Left forelimb (tissue), 1 donor: ENCODE measurements at regions not wholly inside any gene's neighbourhood (a gene's known extent, or its start where the extent isn't known, plus 50 kb on each side); places are given as distances from the start of the nearest gene placed in this dataset.

Experiments
- DNase-seq: peaks from one replicate; pipeline ENCODE4 v3.0.0-alpha.2; 2018; ENCODE audit warnings: low spot score

DNA sequence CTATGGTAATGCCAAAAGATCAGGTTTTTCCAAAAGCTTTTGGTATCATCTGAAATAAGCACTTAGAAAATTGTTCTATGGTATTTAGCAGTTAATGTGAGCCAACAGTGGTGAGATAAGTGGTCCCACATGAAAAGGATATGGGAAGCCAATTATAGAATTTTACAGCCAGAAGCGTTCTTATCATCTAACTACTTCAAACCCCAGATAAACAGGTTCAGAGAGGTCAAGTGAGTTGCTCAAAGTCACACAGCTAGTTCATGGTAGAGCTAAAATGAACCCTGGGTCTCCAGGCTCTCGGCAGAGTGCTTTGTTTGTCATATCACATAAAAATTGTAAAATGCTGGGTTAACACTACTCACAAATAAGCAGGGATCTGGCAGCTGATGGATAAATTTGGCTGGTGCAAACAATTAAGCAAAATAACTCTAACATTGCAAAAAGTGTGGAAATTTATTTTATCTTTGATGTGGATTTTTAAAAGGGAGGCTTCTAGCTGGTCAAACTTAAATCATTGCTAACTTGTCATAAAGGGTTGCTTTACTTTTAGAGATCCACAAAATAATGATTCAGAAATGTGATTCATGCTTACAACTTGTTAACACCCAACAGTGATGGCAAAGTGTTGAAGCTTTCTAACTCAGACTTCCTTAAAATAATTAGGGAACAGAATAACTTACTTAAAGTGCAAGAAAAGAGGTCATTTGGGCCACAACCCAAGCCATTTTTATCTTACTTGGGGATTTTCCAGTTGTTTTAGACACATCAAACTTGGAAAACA lies 202.8 kb upstream of the TBC1D5 start:
- no peak for DNase-seq

DNA sequence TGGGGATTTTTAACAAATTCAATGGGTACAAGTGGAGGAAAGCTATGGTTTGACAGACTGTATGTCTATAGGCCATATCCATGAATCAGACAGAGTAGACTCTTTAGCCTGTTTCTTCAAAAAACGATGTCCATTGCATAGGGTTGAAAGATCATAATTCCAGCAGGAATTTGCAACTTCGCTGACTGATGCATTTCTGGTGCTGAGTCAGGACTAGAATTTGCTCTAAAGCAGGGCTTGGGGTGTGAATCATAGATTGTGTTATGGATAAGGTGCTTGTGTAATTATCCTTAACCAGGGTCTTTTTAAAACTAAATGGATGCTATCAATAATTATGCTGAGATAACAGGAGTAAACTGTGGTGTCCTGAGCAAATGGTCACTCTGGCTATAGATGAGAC lies 200.4 kb upstream of the TBC1D5 start:
- DNase-seq = no peak

DNA sequence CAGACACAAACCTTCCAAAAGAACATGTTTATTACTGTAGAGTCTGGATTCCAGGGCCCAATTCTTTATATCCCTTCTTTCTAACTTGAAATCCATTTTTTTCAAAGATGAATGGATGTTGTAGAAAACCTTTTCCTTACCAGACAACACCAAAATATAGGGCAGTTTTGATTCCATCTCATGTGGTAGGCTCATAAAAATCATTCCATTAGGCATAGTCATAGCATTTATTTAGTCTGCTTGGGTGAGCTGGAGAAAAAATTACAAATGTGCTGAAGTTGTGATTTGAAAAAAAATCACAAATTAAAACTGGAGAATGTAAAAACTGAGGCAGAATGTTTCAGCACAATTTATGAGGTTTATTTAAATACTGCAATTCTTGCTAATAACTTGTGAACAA lies 199.3 kb upstream of the TBC1D5 start:
- DNase-seq = no peak

DNA sequence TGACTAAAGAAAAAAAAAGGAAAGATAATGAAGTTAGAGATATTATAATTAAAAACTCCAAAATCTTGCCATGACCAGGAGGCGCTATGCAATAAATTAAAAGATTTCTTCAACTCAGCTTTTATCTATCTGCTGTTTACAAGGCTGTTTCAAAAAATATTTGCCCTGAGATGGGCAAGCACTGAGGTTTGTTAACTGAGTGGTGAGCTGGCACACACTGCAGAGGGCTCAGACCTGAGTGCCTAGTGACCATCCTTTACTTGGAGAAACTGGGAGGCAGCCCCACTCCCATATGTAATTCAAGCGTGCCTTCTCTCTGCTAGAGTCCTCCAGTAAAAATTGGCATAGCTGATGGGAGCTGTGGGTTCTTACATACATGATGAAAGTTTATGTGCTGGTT lies 198.7 kb upstream of the TBC1D5 start:
- DNase-seq = no peak

DNA sequence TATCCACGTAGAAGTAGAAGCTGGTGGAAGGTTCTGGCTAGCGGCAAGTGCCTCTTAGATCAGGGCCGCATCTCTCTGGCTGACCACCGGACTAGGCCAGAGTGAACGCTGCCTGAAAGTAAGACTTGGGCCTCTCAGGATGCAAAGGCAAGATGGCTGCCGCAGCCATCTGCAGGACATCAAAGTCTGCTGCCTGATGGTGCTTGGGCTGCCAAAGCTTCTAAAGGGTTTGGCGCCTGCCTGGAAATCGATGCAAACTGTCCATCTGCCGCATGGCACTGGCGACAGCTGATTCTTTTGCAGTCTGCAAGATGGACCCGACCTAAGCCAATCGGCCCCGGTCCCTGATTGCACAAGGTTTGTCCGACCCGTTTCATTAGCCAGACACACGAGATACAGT lies 196.7 kb upstream of the TBC1D5 start:
- no peak for DNase-seq

DNA sequence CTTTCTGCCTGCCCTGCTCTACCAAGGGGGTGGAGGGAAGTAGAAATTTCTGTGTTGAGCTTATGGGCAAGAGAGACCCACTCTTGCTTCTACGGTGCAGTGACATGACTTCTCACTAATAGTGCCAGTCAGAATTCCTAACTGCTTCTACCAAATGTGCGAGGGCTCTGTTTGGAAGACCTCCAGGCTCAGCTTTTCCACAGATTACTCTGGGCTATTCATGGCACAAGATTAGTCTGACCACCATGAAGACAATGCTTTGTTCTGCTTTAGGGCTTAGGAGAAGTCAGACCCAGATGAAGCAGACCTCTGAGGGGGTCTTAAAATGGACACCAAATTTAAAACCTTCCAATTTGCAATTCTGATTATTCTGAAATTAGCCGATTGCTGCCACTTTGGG lies 195.9 kb upstream of the TBC1D5 start:
- DNase-seq = no peak

DNA sequence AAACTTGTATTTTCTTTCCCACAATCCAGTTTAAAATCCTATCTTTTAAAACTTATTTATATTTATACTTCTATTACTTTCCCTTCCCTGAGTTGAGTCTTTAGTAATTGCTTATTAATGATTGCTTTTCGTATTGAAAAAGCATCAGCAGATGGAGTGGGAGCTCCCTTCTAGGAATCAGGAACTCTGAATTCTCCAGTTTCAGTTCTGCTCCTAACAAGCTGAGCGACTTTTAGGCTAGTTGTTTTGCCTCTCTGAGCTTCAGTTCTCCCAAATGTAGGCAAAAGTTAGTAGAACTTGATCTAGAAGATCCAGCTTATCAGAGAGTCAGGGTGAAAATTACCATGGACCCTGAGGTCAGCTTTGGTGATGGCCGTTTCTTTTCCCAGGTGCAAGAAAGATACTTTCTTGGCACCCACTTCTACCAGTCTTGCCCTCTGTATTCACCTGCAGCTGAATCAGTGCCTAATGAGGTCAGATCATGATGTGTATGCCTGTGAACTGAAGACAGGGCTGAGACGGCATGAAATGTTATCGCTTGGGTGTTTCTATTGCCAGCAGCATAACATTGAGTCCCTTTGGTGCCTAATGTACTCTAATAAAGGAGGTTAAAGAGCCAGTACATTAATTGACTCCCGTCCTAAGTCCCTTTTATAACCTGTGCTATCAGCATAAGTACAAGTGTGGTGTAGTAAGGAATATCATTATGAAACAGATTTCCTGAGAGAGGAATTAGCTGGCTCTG lies 194.5 kb upstream of the TBC1D5 start:
- DNase-seq = no peak

DNA sequence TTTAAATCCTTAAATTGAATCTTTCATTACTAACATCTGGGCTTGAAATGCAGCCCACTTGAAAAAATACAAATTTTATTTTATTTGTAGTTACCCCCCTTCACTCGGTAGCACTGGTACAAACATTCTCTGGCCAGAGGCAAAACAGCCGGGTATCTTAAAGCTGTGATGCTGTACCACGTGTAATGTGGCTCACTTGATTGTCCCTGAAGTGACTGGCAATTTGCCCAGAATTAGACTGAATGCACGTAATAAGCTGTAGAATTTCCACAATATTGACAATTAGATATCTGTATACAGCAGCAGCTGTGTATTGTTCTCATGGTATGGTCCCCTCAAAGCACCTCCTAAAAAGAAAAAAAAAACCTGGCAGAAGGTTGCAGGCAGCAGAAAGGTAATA lies 192.8 kb upstream of the TBC1D5 start:
- no peak for DNase-seq

DNA sequence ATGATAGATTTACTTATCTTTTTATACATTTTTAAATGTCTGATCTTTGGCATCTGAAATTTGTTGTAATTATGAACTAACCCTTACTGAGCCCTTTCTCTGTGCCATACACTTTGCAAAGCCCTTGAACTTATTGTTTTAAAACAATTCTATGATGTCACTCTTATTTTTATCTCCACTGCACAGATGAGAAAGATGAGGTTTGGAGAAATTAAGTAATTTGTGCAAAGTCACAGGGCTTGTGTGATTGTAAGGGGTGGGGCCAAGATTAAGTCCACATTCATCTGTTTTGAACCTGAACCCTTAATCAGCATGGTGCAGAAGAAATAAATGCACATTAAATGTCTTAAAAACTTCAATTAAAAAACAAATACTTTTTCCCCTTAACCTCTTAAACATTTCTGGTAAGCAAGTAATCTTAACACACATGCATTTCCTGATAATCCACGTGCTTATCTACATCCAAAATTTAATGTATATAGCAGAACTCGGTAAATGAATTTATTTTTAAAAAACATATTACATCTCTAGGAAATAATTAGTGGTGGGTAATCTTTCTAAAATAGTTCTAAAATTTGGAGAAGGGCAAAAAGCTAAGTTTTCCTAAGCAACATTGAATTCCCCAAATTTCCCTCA lies 189.8 kb upstream of the TBC1D5 start:
- no peak for DNase-seq

DNA sequence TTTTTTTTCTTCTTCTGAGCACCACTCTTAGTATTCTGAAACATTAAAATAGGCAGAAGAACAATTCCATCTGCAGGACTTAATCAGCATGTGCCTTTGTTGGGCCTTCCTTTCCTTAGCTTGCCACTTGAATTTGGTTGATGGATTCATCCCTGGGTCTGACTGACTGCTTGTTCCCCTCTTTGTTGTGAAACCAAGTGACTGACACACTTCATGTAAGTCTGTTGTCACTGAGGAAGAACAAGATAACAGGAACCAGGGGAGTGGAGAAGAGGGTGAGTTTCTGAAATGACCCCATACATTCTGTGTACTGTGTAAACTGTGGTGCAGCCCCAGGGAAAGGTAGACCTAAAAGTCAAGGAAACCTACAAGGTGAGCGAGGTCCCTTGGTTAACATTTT lies 188.7 kb upstream of the TBC1D5 start:
- DNase-seq = no peak

DNA sequence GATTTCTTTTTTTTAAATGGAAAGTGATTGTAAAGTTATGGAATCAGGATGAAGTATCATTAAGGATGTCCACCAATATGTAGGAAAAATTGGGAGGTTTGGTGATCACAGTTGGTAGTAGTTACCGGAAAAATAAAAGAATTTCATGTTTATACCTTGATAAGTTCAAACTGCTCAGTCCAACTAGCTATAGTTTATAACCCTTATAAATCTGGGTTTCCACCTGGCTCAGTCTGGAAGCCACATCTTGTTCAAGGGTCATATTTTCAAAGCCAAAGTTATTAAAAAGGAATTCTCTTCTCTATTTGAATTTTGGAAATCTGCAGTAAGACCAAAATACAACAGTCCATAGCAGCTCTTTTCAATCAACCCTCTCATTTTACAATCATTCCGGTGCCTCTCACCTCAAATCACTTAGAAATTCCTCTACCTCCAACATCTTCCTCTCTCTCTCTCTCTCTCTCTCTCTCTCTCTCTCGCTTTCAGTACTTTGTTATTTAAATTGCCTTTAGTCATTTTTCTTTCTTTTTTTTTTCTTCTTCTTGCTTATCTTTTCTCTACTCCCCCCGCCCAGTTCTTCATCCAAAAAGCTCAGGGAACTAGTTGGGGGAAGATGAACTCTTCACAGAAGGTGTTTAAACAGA lies 186.2 kb upstream of the TBC1D5 start:
- no peak for DNase-seq

DNA sequence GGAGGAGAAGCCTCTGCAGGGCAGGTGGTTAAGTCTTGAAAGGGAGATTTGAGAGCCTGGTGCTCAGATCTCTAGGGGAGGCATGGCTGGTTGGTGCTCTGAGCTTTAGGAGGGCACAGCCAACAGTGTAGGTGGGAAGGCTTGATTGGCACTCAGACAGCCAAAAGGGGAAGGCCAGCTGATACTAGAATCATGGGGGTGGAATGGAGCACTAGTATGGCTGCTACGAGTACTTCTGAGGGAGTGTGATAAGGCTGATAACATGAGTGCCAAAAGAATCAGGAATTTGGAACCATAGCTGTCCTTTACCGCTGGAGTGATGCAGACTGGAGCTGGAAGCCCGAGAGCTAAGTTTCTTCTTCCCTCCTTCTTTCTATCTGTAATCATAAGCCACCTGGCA lies 184.6 kb upstream of the TBC1D5 start:
- DNase-seq = no peak

DNA sequence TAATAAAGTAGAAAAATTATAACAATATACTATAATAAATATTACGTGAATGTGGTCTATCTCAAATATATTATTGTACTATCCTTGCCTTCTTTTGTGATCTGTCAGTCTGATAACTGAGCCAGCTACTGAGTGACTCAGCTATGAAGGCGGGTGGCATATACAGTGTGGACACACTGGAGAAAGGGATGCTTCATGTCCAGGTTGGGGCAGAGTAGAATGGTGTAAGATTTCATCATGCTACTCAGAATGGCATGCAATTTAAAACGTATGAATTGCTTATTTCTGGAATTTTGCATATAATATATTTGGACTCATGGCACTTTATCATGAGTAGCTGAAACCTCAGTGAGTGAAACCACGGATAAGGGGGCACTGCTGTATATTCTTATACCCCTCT lies 172.9 kb upstream of the TBC1D5 start:
- DNase-seq = no peak

DNA sequence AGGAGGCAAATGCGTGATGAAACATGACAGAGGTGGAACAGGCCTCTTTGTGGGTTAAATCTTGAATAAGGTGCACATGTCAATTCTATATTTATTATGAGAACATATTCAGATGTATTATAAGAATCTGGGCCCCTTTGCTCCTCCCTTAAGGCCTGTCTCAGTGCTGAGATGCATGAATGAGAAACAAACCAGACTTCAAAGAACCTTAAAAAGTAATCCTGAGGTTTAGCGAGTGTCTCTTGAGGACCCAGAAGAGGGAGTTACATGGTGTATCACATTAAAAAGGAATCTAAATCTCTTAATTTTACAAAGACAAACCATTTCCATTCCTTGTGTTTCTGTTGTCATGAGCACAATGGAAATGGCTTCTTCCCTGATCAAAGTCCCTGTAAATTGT lies 170.9 kb upstream of the TBC1D5 start:
- no peak for DNase-seq

DNA sequence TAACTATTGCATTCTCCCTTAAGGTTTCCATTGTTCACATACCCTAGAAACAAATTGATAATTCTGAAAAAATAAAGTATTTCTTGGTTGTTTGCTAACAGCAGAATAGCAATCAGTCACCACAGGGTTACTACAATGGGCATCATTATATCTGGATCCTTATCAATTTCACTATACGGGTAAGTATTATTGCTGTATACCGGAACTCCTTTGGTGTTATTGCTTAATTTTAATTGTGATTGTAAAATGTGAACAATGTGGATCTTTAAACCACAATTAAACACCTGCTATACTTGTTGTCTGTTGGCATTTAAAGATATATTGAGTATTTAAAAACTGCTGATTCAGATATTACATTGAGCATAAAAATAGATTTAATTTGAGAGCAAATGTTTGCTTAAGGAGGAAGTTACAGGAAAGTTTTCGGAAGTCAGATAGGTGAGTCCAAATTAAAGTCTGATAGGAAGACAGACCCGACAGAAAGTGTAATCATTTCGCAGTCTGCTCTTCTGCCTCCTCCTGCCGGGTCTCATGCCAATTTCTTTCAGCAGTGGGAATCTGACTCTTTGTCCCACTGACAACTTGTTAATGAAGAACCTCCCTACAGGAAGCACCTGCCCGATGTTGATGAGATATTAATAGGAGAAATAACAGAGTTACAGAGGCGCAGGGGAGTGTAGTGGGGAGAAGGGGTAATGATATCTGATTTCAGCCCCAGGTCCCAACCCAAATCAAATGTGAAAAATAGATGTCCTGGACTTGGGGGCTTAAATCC lies 169.7 kb upstream of the TBC1D5 start:
- DNase-seq = no peak

DNA sequence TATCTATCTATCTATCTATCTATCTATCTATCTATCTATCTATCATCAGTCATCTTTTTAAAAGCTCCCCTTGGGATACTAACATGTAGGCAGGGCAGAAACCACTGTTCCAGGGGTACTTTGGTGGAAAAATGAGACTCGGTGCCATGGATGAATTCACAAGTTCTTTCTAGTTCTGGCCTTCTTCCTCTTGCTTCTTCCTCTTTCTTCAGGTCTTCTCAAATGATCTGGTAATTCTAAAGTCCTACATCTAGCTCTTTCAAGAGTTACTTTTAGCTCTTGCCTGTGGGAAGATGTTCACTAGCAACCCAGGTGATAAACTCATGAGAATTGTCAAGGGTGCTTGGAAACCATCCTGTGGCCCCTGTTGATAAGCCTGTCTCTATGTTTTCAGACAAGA lies 168.5 kb upstream of the TBC1D5 start:
- no peak for DNase-seq

DNA sequence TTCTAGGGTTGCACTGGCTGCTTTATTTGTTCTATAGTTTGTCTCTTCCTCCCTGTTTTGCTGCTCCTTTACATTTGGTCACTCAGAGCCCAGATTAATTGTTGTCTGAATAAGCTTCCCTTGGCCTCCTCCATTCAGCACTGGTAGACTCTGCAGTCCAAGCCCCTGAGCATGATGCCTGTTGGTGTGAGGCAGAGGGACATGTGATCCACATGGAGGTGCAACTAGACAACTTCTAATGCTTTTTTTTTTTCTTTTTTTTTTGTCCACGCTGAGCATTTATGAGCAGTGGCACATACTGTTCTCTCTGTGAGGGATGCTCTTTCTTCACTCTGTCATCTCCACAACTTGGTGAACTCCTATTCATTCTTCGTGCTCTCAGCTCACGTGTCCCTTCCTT lies 167.3 kb upstream of the TBC1D5 start:
- no peak for DNase-seq

DNA sequence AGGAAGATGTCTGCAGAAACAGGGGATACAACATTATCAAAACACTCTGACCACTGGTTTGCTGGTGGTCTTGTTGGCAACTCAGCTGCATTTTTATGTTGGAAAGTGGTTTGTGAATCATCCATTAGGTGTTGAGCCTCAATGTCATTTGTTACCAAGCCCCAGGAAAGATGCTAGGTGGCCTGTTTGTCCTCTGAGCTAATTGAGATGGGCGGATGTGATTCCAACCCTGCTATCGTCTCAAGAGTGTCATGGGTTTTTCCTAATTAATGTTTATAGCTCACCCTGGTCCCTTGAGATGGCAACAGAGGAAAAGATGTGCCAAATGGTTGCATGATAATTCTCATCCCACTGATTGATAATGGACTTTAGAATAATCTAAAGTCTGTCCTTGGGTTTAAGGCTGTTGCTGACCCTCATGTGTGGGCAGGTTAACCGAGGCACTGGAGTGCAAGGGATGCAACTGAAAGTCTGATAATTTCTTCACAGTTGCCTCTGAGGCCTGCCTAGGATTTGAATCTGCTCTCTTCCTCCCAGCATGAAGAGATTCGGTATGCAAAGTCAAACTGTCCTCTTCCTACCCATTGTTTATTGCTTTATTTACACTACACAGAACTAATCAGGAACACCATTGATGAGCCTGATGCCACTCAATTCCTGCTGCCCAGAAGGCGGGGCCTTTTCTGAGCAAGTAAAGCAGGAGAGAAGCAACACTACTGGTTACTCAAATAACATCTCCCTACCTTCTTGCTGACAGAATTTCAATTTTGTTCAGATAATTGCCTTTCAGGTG lies 166.2 kb upstream of the TBC1D5 start:
- DNase-seq = no peak

DNA sequence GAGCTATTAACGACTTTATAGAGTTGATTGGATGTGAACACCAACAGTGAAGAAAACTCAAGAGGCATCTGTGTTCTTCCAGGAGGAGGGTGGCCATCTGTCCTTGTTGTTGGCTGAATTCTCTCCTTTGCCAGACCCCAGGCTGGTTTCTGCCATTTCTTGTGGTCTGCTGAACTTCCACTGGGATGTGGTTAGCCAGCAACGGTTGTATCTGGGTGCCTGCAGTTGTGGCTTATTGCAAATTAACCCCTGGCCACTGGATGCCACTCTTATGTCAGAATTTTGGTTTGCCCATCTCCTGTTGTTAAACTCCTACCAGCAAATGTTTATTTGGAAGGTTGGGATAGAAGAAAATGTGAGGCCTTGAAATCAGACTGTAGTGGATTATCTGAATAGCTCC lies 163.6 kb upstream of the TBC1D5 start:
- DNase-seq = no peak

DNA sequence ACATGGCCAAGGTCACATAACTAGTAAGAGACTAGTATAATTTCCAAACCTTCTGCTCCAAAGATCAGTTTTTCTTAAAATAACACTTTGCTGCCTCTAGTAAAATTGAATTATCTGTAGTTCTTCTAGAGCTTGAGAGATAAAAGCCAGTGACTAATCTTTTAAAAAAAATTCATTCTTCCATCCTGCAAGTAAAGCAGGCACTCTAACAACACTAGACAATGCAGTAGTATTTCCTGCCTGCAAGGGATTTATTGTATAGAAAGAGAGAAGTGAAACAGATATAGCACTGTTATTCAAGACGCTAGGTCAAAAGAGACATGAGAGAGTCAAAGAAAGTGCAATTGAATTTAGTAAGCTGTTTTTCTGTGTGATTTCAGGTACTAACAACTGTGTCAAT lies 159.5 kb upstream of the TBC1D5 start:
- no peak for DNase-seq

DNA sequence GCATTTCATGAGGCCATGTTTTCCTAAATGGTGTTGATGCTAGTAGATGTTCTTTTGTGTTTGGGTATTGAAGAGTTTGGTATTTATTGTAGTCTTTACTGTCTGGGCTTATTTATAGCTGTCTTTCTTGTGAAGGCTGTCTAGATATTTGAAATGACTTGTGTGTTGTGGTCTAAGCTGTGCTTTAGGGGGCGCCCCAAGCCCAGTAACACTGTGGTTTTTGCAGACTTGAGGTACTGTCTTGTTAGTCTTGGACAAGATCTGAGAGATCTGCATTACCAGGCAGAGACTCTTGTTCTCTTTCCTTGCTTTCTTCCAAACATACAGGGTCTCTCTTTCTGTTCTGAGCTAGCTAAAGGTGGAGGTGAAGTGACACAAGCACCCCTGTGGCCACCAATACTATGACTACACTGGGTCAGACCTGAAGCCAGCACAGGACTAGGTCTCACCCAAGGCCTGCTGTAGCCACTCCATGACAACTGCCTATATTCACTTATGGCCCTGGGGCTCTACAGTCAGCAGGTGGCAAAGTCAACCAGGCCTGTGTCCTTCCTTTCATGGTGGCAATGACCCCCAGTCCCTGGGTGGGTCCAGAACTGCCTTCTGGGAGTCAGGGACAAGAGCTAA lies 152.1 kb upstream of the TBC1D5 start:
- no peak for DNase-seq
